ENCODE measurements at regions not wholly inside any gene's neighbourhood (a gene's known extent, or its start where the extent isn't known, plus 50 kb on each side); places are given as distances from the start of the nearest gene placed in this dataset.
"Not testable (repeated sequence)": the region's sequence is repeated elsewhere in the genome, so short reads cannot be mapped to it uniquely, and the experiment has no call there.

DNA sequence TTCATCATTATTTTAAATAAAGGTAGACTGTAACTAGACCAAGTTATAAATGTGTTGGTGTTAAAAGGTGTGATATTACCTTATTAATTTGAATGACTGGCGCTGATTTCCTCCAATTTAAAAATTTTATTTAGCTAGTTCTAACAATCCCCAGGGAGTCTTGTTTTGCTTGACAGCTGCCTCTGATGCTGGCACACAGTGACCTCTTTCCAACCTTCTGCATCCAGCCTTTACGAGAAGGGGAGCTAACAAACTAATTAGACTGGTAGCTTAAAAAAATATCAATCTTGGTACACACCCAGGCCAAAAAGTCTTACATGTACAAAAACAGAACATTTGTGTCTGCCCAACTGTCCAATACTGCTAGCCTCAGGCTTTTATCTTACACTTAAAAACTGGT, 51.8 kb upstream of the ENPEP start:
- TF ChIP-seq Cebpa-rat (IDR thresholded peaks at IDR 0.05): no peak
- no peaks in the 10 kb centered on the region for H3K36me3 ChIP-seq
- no peaks in the 10 kb centered on the region for H3K27me3 ChIP-seq
- H3K9me3 ChIP-seq (replicated peaks in 1 of 11): peaks cover 0 to 6% (median 0%) of the 10 kb centered on the region in 11 experiments; a peak in 2 of 22 replicates
- H3K4me1 ChIP-seq: no peaks in the 10 kb centered on the region
- H4K20me1 ChIP-seq: no peaks in the 10 kb centered on the region
- H3K9ac ChIP-seq: no peak overlapping the region
- no peak overlapping the region for H3K27ac ChIP-seq
- no peak overlapping the region for H3K4me2 ChIP-seq
- no peak overlapping the region for H3K4me3 ChIP-seq

DNA sequence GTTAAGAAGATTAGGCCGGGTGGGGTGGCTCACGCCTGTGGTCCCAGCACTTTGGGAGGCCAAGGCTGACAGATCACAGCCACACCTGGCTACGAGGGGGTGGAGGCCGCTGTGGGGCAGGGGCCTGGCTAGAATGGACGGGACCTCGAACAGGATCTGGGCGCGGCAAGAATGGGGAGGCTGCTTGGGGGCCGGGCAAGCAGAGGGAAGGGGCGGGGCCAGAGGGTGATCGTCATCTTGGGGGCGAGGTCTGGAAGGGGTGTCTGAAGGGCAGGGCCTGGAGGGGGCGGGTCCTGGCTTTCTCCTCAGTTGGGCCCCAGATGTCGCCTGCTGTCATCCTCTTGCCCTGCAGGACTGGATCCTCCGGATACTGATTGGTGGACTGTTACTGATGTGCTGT, 57.3 kb upstream of the ENPEP start:
- no peaks in the 10 kb centered on the region for H3K4me1 ChIP-seq
- H3K27me3 ChIP-seq: no peaks in the 10 kb centered on the region
- no peak overlapping the region for H3K4me3 ChIP-seq
- no peak overlapping the region for H3K9ac ChIP-seq
- TF ChIP-seq Cebpa-rat (IDR thresholded peaks at IDR 0.05): no peak
- no peaks in the 10 kb centered on the region for H4K20me1 ChIP-seq
- H3K4me2 ChIP-seq: no peak overlapping the region
- H3K36me3 ChIP-seq: no peaks in the 10 kb centered on the region
- H3K9me3 ChIP-seq (replicated peaks in 1 of 11): peaks cover 0 to 26% (median 3%) of the 10 kb centered on the region in 11 experiments; a peak in 6 of 22 replicates
- H3K27ac ChIP-seq: no peak overlapping the region

DNA sequence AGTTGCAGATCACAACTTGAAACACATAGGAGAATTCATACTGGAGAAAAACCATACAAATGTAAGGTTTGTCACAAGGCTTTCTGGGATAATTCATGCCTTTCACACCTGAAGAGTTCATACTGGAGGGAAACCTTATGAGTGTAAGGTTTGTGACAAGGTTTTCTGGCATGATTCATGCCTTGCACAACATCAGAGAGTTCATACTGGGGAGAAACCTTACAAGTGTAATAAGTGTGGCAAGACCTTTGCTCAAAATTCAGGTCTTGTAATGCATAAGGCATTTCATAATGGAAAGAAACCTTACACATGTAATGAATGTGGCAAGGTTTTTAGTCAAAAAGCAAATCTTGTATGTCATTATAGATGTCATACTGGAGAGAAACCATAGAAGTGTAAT, 58.8 kb upstream of the ENPEP start:
- no peak overlapping the region for H3K27ac ChIP-seq
- TF ChIP-seq Cebpa-rat (IDR thresholded peaks at IDR 0.05): no peak
- no peak overlapping the region for H3K4me2 ChIP-seq
- H3K4me1 ChIP-seq: no peaks in the 10 kb centered on the region
- H3K27me3 ChIP-seq: no peaks in the 10 kb centered on the region
- no peak overlapping the region for H3K9ac ChIP-seq
- no peaks in the 10 kb centered on the region for H4K20me1 ChIP-seq
- no peak overlapping the region for H3K4me3 ChIP-seq
- H3K36me3 ChIP-seq: no peaks in the 10 kb centered on the region
- peaks cover 0 to 21% (median 0%) of the 10 kb centered on the region in 11 experiments; a peak in 6 of 22 replicates for H3K9me3 ChIP-seq (replicated peaks in 1 of 11)

DNA sequence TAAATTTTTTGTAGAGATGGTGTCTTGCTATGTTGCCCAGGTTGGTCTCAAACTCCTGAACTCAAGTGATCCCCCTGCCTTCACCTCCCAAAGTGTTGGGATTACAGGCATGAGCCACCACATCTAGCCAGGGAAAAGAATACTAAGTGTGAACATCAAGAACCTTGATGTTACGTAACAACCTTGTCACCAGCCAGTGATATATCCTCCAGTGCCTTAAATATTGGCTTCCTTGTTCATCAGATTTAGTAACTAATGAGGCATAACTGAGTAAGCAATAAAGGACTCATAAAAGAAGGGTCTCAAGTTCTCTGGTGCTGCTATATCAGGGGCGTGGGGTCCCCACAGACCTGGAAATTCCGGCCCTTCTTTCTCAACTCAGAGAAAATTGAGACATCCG, 60.5 kb upstream of the ENPEP start:
- H3K27ac ChIP-seq: no peak overlapping the region
- H3K4me1 ChIP-seq: no peaks in the 10 kb centered on the region
- no peak overlapping the region for H3K4me3 ChIP-seq
- no peaks in the 10 kb centered on the region for H3K36me3 ChIP-seq
- H3K4me2 ChIP-seq: no peak overlapping the region
- H3K27me3 ChIP-seq: no peaks in the 10 kb centered on the region
- peak in 2 of 11 experiments; percentile 15 to 55; a peak in 2 of 22 replicates for TF ChIP-seq Cebpa-rat (IDR thresholded peaks at IDR 0.05)
- no peak overlapping the region for H3K9ac ChIP-seq
- peaks cover 0 to 21% (median 0%) of the 10 kb centered on the region in 11 experiments; a peak in 6 of 22 replicates for H3K9me3 ChIP-seq (replicated peaks in 1 of 11)
- H4K20me1 ChIP-seq: no peaks in the 10 kb centered on the region

DNA sequence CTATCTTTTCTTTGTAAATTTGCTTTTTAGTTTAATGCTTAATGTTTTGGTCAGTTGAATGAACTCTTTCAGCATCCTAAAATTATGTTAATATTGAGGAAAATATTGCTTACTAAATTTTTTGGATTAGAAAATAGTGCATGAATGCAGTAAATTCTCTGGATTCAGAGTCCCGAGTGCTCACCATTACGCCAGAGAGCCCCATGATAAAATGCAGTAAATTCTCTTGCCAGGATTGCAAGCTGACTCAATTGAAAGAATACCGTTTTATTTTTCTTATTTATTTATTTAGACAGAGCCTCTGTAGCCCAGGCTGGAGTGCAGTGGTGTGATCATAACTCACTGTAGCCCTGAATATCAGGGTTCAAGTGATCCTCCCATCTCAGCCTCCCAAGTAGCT, 60.9 kb upstream of the ENPEP start:
- no peak overlapping the region for H3K4me2 ChIP-seq

DNA sequence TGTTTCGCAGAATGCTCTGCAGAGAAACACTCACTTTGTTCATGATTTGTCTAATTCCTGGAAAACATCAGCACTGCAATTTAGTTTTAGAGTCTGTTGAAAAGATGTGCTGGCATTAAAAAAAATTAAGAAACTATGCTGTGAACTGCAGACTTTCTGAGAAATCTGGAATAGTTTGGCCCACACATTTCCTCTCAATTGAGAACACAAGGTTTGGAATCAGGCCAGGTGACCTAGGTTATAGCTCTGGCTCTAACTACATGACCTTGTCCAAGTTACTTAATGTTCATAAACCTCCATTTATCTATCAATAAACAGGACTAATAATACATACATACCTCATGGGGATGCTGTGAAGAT, 61.4 kb upstream of the ENPEP start:
- H3K36me3 ChIP-seq: no peaks in the 10 kb centered on the region
- no peak overlapping the region for H3K4me3 ChIP-seq
- TF ChIP-seq Cebpa-rat (IDR thresholded peaks at IDR 0.05): no peak
- H3K9me3 ChIP-seq (replicated peaks in 1 of 11): peaks cover 0 to 21% (median 0%) of the 10 kb centered on the region in 11 experiments; a peak in 6 of 22 replicates
- no peak overlapping the region for H3K9ac ChIP-seq
- H3K27ac ChIP-seq: no peak overlapping the region
- no peaks in the 10 kb centered on the region for H3K4me1 ChIP-seq
- no peaks in the 10 kb centered on the region for H3K27me3 ChIP-seq
- no peak overlapping the region for H3K4me2 ChIP-seq
- H4K20me1 ChIP-seq: no peaks in the 10 kb centered on the region

More for the DNA sequence above, 60.9 kb upstream of the ENPEP start:
- H3K4me1 ChIP-seq: no peaks in the 10 kb centered on the region
- peaks cover 0 to 21% (median 0%) of the 10 kb centered on the region in 11 experiments; a peak in 6 of 22 replicates for H3K9me3 ChIP-seq (replicated peaks in 1 of 11)
- no peaks in the 10 kb centered on the region for H3K36me3 ChIP-seq
- H3K4me3 ChIP-seq: no peak overlapping the region
- no peaks in the 10 kb centered on the region for H4K20me1 ChIP-seq
- H3K27ac ChIP-seq: no peak overlapping the region
- H3K27me3 ChIP-seq: no peaks in the 10 kb centered on the region
- TF ChIP-seq Cebpa-rat (IDR thresholded peaks at IDR 0.05): no peak
- no peak overlapping the region for H3K9ac ChIP-seq

DNA sequence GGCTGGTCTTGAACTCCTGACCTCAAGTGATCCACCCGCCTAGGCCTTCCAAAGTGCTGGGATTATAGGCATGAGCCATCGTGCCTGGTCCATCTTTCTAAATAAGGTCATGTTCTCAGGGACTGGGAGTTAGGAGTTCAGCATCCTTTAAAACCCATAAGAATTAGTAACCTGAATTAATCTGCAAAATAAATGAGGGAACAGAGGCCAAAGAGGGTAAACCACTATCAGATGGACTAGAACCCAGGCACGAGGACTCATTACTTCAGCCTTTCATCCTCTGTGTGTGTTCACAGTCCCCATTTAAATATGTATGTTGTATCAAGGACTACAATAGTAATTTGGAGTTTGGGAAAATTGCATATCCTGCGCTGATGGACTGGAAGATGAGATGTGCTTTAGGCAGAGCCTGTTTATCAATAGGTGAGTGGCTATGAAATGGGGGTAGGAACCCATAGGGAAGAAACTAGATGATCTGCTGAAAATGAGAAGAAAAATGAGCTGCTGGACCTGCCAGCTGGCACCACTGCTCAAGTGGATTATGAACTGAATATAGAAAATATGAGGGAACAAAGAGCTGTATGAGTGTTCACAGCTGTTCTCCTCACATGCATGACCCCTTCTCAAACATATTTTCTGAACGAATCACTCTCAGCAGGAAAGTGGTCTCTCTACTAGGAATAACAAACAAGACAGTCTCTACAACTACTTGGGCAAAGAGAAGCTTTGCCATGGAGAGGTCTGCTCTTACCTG, 62.0 kb upstream of the ENPEP start:
- H3K4me3 ChIP-seq, H4K20me1 ChIP-seq, H3K27me3 ChIP-seq, H3K27ac ChIP-seq, H3K9ac ChIP-seq, H3K36me3 ChIP-seq, H3K4me2 ChIP-seq, H3K4me1 ChIP-seq: not testable (repeated sequence)
- peaks cover 0 to 20% (median 0%) of the 10 kb centered on the region in 11 experiments; a peak in 6 of 22 replicates for H3K9me3 ChIP-seq (replicated peaks in 1 of 11)

DNA sequence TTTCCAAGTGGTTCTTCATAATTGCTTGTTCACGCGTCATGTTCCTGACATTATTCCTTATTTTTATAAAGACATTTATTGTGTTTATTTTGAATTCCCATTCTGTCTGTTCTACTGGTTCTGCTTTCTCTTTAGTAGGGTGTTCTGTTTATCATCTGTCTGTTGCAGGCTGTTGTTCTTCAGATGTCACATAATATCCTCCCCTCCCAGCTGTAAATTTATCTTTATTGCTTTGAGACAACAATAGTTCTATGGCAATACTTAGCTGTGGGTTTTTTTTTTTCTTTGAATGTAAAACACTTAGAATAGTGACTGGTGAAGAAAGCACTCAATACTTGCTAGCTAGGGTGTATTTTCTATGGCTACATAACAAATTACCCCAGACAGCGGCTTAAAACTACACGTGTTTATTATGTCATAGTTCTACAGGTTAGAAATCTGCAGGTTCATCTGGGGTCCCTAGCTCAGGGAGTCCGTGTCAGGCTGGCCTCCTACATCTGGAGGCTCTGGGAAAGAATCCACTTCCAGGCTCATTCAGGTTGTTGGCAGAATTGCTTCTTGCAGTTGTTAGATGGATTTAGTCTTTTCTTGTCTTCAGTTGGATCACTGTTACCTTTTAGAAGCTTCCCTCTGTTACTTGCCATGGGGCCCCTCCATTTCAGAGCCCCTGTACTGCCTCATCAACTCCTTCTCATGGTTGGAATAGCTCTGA, 63.4 kb upstream of the ENPEP start:
- no peak overlapping the region for H3K9ac ChIP-seq
- H3K36me3 ChIP-seq: no peaks in the 10 kb centered on the region
- H3K4me2 ChIP-seq: no peak overlapping the region
- no peak for TF ChIP-seq Cebpa-rat (IDR thresholded peaks at IDR 0.05)
- no peaks in the 10 kb centered on the region for H3K4me1 ChIP-seq
- peaks cover 0 to 9% (median 0%) of the 10 kb centered on the region in 11 experiments; a peak in 3 of 22 replicates for H3K9me3 ChIP-seq (replicated peaks in 1 of 11)
- no peaks in the 10 kb centered on the region for H4K20me1 ChIP-seq
- H3K27me3 ChIP-seq: no peaks in the 10 kb centered on the region
- H3K4me3 ChIP-seq: no peak overlapping the region
- no peak overlapping the region for H3K27ac ChIP-seq

DNA sequence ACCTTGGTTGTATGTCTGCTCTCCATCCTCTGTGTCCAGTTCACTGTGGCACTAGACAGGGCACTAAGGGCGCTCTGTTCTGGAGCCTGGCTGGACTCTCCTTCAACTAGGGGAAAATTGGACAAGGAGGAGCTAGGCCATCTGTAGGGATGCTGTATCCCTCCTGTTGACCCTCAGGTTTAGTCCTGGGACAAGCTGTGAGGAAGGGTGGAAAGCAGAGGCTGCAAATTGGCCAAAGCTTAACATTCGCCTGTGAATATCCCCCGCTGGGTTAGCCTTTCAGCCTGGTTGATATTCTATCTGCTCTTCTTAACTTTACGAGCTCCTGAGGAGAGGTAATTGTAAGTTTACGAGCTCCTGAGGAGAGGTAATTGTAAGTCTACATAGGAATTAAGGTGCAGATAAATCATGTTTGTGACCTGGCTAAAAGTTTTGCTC, 64.4 kb upstream of the ENPEP start:
- Histone ChIP-seq H4K20me1 (no peaks in the 10 kb centered on the region), H3K9ac (no peak overlapping the region), H3K27ac (no peak overlapping the region), H3K27me3 (no peaks in the 10 kb centered on the region), H3K36me3 (no peaks in the 10 kb centered on the region), H3K4me1 (no peaks in the 10 kb centered on the region), H3K4me2 (no peak overlapping the region), H3K9me3 (replicated peaks in 1 of 11) (peaks cover 0 to 8% (median 0%) of the 10 kb centered on the region in 11 experiments; a peak in 2 of 22 replicates), H3K4me3 (no peak overlapping the region)
- TF ChIP-seq Cebpa-rat (IDR thresholded peaks at IDR 0.05): no peak

DNA sequence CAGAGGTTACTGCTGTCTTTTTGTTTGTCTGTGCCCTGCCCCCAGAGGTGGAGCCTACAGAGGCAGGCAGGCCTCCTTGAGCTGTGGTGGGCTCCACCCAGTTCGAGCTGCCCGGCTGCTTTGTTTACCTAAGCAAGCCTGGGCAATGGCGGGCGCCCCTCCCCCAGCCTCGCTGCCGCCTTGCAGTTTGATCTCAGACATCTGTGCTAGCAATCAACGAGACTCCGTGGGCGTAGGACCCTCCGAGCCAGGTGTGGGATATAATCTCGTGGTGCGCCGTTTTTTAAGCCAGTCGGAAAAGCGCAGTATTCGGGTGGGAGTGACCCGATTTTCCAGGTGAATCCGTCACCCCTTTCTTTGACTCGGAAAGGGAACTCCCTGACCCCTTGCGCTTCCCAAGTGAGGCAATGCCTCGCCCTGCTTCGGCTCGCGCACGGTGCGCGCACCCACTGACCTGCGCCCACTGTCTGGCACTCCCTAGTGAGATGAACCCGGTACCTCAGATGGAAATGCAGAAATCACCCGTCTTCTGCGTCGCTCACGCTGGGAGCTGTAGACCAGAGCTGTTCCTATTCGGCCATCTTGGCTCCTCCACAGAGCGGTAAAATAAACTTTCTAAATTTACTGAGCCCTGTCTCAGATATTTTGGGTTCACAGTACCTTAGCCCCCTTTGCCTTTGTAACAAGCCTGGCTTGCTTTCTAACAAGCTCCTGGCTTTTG, 64.9 kb upstream of the ENPEP start:
- H3K9me3 ChIP-seq (replicated peaks in 1 of 11); H3K4me2 ChIP-seq; H3K4me3 ChIP-seq; H3K27me3 ChIP-seq; H3K36me3 ChIP-seq; H4K20me1 ChIP-seq; H3K27ac ChIP-seq; H3K4me1 ChIP-seq; H3K9ac ChIP-seq: not testable (repeated sequence)

All from BLaER1 treated with 17β-estradiol and CSF1 and Interleukin-3, amounts not matched to agents 10 nM and 100 nM (cell line).